Trophoblast cell (in vitro differentiated cells and primary cell): ENCODE measurements at regions not wholly inside any gene's neighbourhood (a gene's known extent, or its start where the extent isn't known, plus 50 kb on each side); places are given as distances from the start of the nearest gene placed in this dataset.

Experiments used
- DNase-seq, 2 donors: peaks; one replicate each; pipeline ENCODE4 v3.0.0-alpha.2; 2016
- H2AFZ ChIP-seq: 2 replicates; pipeline ENCODE4 v1.6.1; 2013; ENCODE audit warnings: low read length, moderate library complexity, mild to moderate bottlenecking; ENCODE audit not compliant: insufficient read depth, poor library complexity
- H2AK5ac ChIP-seq: 2 replicates; pipeline ENCODE4 v1.6.1; 2013; ENCODE audit warnings: mild to moderate bottlenecking, low read length
- H2BK120ac ChIP-seq: 2 replicates; pipeline ENCODE4 v1.6.1; 2013; ENCODE audit warnings: low read length, mild to moderate bottlenecking, moderate library complexity; ENCODE audit not compliant: insufficient read depth, poor library complexity
- H2BK12ac ChIP-seq: 2 replicates; pipeline ENCODE4 v1.6.1; 2013; ENCODE audit warnings: mild to moderate bottlenecking, low read length, moderate library complexity
- H2BK5ac ChIP-seq: 2 replicates; pipeline ENCODE4 v1.6.1; 2013; ENCODE audit warnings: low read length, low read depth, moderate library complexity, mild to moderate bottlenecking; ENCODE audit not compliant: poor library complexity
- H3K14ac ChIP-seq: 2 replicates; pipeline ENCODE4 v1.6.1; 2013; ENCODE audit warnings: mild to moderate bottlenecking, low read length
- H3K18ac ChIP-seq: 2 replicates; pipeline ENCODE4 v1.6.1; 2013; ENCODE audit warnings: mild to moderate bottlenecking, low read length
- H3K23ac ChIP-seq: 2 replicates; pipeline ENCODE4 v1.6.1; 2013; ENCODE audit warnings: low read length
- H3K27ac ChIP-seq: 2 replicates; pipeline ENCODE4 v1.5.1; 2013; ENCODE audit warnings: low read depth, mild to moderate bottlenecking, inconsistent platforms, low read length, moderate library complexity
- H3K27me3 ChIP-seq: 2 replicates; pipeline ENCODE4 v1.6.1; 2013; ENCODE audit warnings: inconsistent platforms, mild to moderate bottlenecking, low read length, moderate library complexity; ENCODE audit not compliant: insufficient read depth
- H3K36me3 ChIP-seq, 2 experiments: 1 replicate in 1 of 2; 2 replicates in 1 of 2; pipeline ENCODE4 v1.6.1; 2013; ENCODE audit warnings: low read length in 2 of 2, mild to moderate bottlenecking in 2 of 2, moderate library complexity in 1 of 2; ENCODE audit not compliant: insufficient read depth in 2 of 2, control insufficient read depth in 1 of 2
- H3K4ac ChIP-seq: 2 replicates; pipeline ENCODE4 v1.6.1; 2013; ENCODE audit warnings: low read depth, mild to moderate bottlenecking, low read length, moderate library complexity
- H3K4me1 ChIP-seq, 2 experiments: 1 replicate in 1 of 2; 2 replicates in 1 of 2; pipeline ENCODE4 v1.6.1; 2013; ENCODE audit warnings: low read length in 2 of 2, mild to moderate bottlenecking in 2 of 2, moderate library complexity in 1 of 2; ENCODE audit not compliant: insufficient read depth in 2 of 2, control insufficient read depth in 1 of 2
- H3K4me2 ChIP-seq: 2 replicates; pipeline ENCODE4 v1.6.1; 2013; ENCODE audit warnings: inconsistent platforms, mild to moderate bottlenecking, low read length, moderate library complexity
- H3K4me3 ChIP-seq: 2 replicates; pipeline ENCODE4 v1.5.1; 2013; ENCODE audit warnings: mild to moderate bottlenecking, low read depth, low read length, inconsistent platforms
- H3K79me1 ChIP-seq: one replicate; pipeline ENCODE4 v1.6.1; 2013; ENCODE audit warnings: low read length
- H3K79me2 ChIP-seq: 2 replicates; pipeline ENCODE4 v1.6.1; 2013; ENCODE audit warnings: low read length, mild to moderate bottlenecking; ENCODE audit not compliant: control insufficient read depth, insufficient read depth, poor library complexity
- H3K9ac ChIP-seq: 2 replicates; pipeline ENCODE4 v1.6.1; 2013; ENCODE audit warnings: mild to moderate bottlenecking, low read length
- H3K9me3 ChIP-seq: 2 replicates; pipeline ENCODE4 v1.6.1; 2013; ENCODE audit warnings: low read depth, mild to moderate bottlenecking, control low read depth, inconsistent platforms, low read length; ENCODE audit not compliant: insufficient read depth
- H4K12ac ChIP-seq: 2 replicates; pipeline ENCODE4 v1.6.1; 2013; ENCODE audit warnings: low read depth, mild to moderate bottlenecking, low read length, moderate library complexity
- H4K8ac ChIP-seq: 2 replicates; pipeline ENCODE4 v1.6.1; 2013; ENCODE audit warnings: low read depth, mild to moderate bottlenecking, low read length, moderate library complexity
- H4K91ac ChIP-seq: one replicate; pipeline ENCODE4 v1.6.1; 2013; ENCODE audit warnings: low read depth, mild to moderate bottlenecking, low read length, moderate library complexity
- WGBS: extraction: QIAGEN DNeasy Blood & Tissue Kit; methylation state at CpG from one replicate; pipeline ENCODE4 v1.1.7; 2013; ENCODE audit warnings: missing lambda C conversion rate; ENCODE audit not compliant: insufficient read length, insufficient coverage; ENCODE audit errors: extremely low coverage; 5-methylcytosine and 5-hydroxymethylcytosine counted together

DNA sequence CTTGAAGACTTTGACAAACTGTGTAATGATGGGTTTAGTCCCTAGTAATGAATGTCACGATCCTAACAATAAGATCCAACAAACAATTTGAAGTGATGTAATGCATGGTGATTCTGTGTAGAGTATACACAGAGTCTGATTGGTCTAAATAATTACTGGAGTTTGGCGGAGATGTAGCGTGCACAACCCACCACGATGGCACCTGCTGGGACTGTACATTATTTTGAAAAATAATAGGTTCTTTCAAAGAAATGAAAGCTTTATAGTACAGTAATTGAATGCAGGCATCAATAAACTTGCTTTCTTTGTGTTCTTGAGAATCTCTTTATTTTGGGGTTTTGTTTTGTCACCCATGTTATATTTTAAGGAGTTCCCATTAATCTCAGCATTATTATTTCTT is 902.2 kb upstream of the PCDH7 start:
- Histone ChIP-seq H3K27ac (no peak overlapping the region), H3K27me3 (no peaks in the 10 kb centered on the region), H2BK120ac (no peak overlapping the region), H2AFZ (no peak overlapping the region), H4K91ac (no peak overlapping the region), H3K4me3 (no peak overlapping the region), H3K79me1 (no peaks in the 10 kb centered on the region), H3K18ac (no peak overlapping the region), H3K14ac (no peak overlapping the region), H3K36me3 (no peaks in the 10 kb centered on the region), H3K4ac (no peak overlapping the region), H2BK12ac (no peak overlapping the region), H3K4me1 (no peaks in the 10 kb centered on the region), H3K23ac (no peak overlapping the region), H3K9me3 (no peaks in the 10 kb centered on the region), H2BK5ac (no peak overlapping the region), H4K8ac (no peak overlapping the region), H3K79me2 (no peaks in the 10 kb centered on the region), H3K9ac (no peak overlapping the region), H2AK5ac (no peak overlapping the region), H3K4me2 (no peak overlapping the region), H4K12ac (no peak overlapping the region)
- DNase-seq, result no peak
- no CpG with 5 or more reads among the region's 4 CpGs for WGBS

DNA sequence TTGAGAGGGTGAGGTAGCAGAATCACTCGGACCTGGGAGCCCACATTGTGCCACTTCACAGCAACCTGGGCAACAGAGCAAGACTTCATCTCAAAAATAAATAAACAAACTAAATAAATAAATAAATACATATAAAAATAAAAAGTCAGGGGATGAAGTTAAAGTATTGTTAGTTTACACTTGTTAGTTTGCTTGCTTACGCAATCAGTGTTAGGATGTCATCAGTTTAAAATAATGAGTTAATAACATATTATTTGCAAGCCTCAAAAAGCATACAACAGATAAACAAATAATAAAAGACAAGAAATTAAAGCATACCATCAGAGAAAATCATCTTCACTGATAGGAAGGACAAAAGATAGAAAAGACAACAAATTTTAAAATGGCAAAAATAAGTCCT is 891.1 kb upstream of the PCDH7 start:
- H2BK5ac ChIP-seq, result no peak overlapping the region
- H4K91ac ChIP-seq, result no peak overlapping the region
- no peak overlapping the region for H3K4me2 ChIP-seq
- no peak overlapping the region for H3K14ac ChIP-seq
- WGBS, result no CpG with 5 or more reads among the region's 2 CpGs
- H3K4me3 ChIP-seq, result no peak overlapping the region
- no peak overlapping the region for H4K8ac ChIP-seq
- no peak for DNase-seq
- H3K4ac ChIP-seq, result no peak overlapping the region
- H2AFZ ChIP-seq, result no peak overlapping the region
- H3K23ac ChIP-seq, result no peak overlapping the region
- H3K79me1 ChIP-seq, result no peaks in the 10 kb centered on the region
- no peak overlapping the region for H4K12ac ChIP-seq
- H2AK5ac ChIP-seq, result no peak overlapping the region
- no peak overlapping the region for H3K9ac ChIP-seq
- no peaks in the 10 kb centered on the region for H3K79me2 ChIP-seq
- H3K36me3 ChIP-seq, result no peaks in the 10 kb centered on the region
- no peak overlapping the region for H2BK120ac ChIP-seq
- H3K27ac ChIP-seq, result no peak overlapping the region
- H2BK12ac ChIP-seq, result no peak overlapping the region
- H3K27me3 ChIP-seq, result no peaks in the 10 kb centered on the region
- no peak overlapping the region for H3K18ac ChIP-seq
- H3K9me3 ChIP-seq, result no peaks in the 10 kb centered on the region
- H3K4me1 ChIP-seq, result no peaks in the 10 kb centered on the region

DNA sequence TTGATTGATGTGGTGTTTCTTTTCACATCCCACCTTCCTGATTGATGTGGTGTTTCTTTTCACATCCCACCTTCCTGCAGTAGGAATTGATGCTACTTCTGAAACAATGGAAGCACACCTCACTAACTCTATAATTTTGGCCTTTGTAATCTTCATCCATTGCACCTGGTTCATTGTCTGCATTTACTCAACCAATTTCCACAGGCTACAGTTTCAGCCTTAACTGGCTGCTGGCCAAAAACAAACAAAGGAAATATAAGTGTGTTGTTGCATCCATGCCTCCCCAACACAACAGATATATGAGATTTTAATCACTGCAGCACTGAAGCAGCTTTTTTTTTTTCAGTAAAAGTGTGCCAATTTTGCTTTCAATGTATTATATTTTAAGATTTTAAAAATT is 867.6 kb upstream of the PCDH7 start:
- Histone ChIP-seq H3K27ac (no peak overlapping the region), H3K18ac (no peak overlapping the region), H2AFZ (no peak overlapping the region), H3K4me2 (no peak overlapping the region), H3K4me3 (no peak overlapping the region), H3K4me1 (no peaks in the 10 kb centered on the region), H3K23ac (no peak overlapping the region), H2BK120ac (no peak overlapping the region), H3K9ac (no peak overlapping the region), H4K91ac (no peak overlapping the region), H2BK12ac (no peak overlapping the region), H2AK5ac (no peak overlapping the region), H3K79me2 (no peaks in the 10 kb centered on the region), H3K14ac (no peak overlapping the region), H4K8ac (no peak overlapping the region), H4K12ac (no peak overlapping the region), H3K4ac (no peak overlapping the region), H3K9me3 (no peaks in the 10 kb centered on the region), H2BK5ac (no peak overlapping the region), H3K79me1 (no peaks in the 10 kb centered on the region), H3K27me3 (no peaks in the 10 kb centered on the region), H3K36me3 (no peaks in the 10 kb centered on the region)
- no peak for DNase-seq

DNA sequence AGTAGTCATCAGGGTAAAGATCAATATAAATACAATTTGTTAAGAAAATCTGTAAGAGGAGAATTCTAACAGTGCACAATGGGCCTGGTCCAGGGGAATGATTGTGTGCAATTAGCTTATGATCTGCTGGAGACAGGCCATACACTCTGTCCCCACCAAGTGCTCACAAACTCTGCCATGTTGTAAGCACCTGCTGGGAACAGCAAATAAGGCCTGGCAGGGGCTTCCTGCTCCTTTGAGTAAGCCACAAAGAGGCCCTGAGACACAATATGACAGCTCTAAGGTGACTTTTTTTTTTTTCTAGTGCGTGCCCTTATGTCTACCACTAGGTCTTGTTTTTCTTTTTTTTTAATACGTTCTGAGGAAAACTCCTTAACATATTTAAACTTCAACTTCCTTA is 866.3 kb upstream of the PCDH7 start:
- H2AK5ac ChIP-seq, result no peak overlapping the region
- no peak overlapping the region for H3K27ac ChIP-seq
- no peak overlapping the region for H4K91ac ChIP-seq
- H2BK12ac ChIP-seq, result no peak overlapping the region
- no peaks in the 10 kb centered on the region for H3K36me3 ChIP-seq
- H2BK120ac ChIP-seq, result no peak overlapping the region
- WGBS, result no CpG with 5 or more reads among the region's 2 CpGs
- no peak overlapping the region for H3K4me3 ChIP-seq
- H3K4me2 ChIP-seq, result no peak overlapping the region
- H4K8ac ChIP-seq, result no peak overlapping the region
- DNase-seq, result no peak
- H3K18ac ChIP-seq, result no peak overlapping the region
- no peak overlapping the region for H4K12ac ChIP-seq
- no peak overlapping the region for H3K23ac ChIP-seq
- no peak overlapping the region for H3K14ac ChIP-seq
- H2BK5ac ChIP-seq, result no peak overlapping the region
- no peak overlapping the region for H2AFZ ChIP-seq
- H3K79me2 ChIP-seq, result no peaks in the 10 kb centered on the region
- no peaks in the 10 kb centered on the region for H3K27me3 ChIP-seq
- no peak overlapping the region for H3K4ac ChIP-seq
- no peaks in the 10 kb centered on the region for H3K79me1 ChIP-seq
- no peak overlapping the region for H3K9ac ChIP-seq
- H3K4me1 ChIP-seq, result no peaks in the 10 kb centered on the region
- H3K9me3 ChIP-seq, result no peaks in the 10 kb centered on the region

DNA sequence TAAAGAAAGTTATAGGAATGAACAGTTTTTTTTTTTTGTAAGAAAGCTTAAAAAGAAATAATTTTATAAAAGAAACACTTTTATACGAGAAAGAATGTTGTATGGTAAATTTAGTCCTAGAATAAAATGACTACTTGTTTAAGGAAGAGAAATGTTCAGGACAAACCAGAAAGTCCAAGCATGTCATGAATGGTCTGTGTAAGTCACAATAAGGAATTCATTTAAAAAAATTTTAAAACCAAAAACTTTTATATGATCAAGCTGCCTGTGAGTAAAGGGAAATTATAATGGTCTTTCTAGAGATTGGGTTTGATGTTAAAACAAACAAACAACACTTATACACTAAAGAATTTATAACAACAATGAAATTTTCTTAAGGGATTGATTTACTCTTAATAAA is 858.9 kb upstream of the PCDH7 start:
- no peak overlapping the region for H4K91ac ChIP-seq
- H3K4me3 ChIP-seq, result no peak overlapping the region
- no peak overlapping the region for H4K12ac ChIP-seq
- no peak for DNase-seq
- H3K4me1 ChIP-seq, result no peaks in the 10 kb centered on the region
- H3K36me3 ChIP-seq, result no peaks in the 10 kb centered on the region
- H3K14ac ChIP-seq, result no peak overlapping the region
- H2BK12ac ChIP-seq, result no peak overlapping the region
- no peak overlapping the region for H2AK5ac ChIP-seq
- no peak overlapping the region for H3K4me2 ChIP-seq
- H3K27me3 ChIP-seq, result no peaks in the 10 kb centered on the region
- H2AFZ ChIP-seq, result no peak overlapping the region
- H2BK5ac ChIP-seq, result no peak overlapping the region
- no peak overlapping the region for H3K27ac ChIP-seq
- H3K23ac ChIP-seq, result no peak overlapping the region
- H3K79me1 ChIP-seq, result no peaks in the 10 kb centered on the region
- no peak overlapping the region for H4K8ac ChIP-seq
- H3K9ac ChIP-seq, result no peak overlapping the region
- no peaks in the 10 kb centered on the region for H3K9me3 ChIP-seq
- no peak overlapping the region for H3K4ac ChIP-seq
- H3K18ac ChIP-seq, result no peak overlapping the region
- no peak overlapping the region for H2BK120ac ChIP-seq
- H3K79me2 ChIP-seq, result no peaks in the 10 kb centered on the region
- WGBS, result no CpG with 5 or more reads among the region's 1 CpG
